ENCODE measurements at regions not wholly inside any gene's neighbourhood (a gene's known extent, or its start where the extent isn't known, plus 50 kb on each side); places are given as distances from the start of the nearest gene placed in this dataset.

- TF ChIP-seq EZH2 (IDR thresholded peaks at IDR 0.05) (no peak), POLR2AphosphoS5 (IDR thresholded peaks at IDR 0.05; ENCODE audit: borderline replicate concordance, low read depth, low read length) (no peak), FOXP2 (optimal IDR thresholded peaks at IDR 0.05; ENCODE audit: control extremely low read depth, extremely low read length, insufficient read depth) (no peak)
Observed at GRCh38 chr9:129363216-129363873, 185.3 kb upstream of the IER5L start.
